Stimulated activated CD8-positive, alpha-beta memory T cell treated with anti-CD3 and anti-CD28 coated beads, Interleukin-4, amount 100 ng/mL, for 48 hours (primary cell): ENCODE measurements at regions not wholly inside any gene's neighbourhood (a gene's known extent, or its start where the extent isn't known, plus 50 kb on each side); places are given as distances from the start of the nearest gene placed in this dataset.
"Not testable (repeated sequence)": the region's sequence is repeated elsewhere in the genome, so short reads cannot be mapped to it uniquely, and the experiment has no call there.

Experiments
- DNase-seq: peaks from one replicate; pipeline ENCODE4 v3.0.0-alpha.2; 2020

DNA sequence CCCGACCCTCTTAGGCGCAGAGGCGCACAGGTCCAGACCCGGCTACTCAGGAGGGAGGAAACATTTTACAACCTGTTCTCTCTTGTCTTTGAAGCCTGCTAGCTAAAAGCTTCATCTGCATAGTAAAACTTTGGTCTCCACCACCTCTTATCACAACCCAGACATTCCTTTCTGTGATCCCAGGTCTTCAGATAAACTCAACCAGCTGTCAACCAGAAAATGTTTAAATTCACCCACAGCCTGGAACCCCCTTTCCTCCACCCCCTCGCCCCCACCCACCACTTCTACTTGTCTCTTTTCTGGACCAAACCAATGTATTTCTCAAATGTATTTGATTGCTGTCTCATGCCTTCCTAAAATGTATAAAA, 169.1 kb upstream of the PRKX start:
- DNase-seq: peak; percentile 8

DNA sequence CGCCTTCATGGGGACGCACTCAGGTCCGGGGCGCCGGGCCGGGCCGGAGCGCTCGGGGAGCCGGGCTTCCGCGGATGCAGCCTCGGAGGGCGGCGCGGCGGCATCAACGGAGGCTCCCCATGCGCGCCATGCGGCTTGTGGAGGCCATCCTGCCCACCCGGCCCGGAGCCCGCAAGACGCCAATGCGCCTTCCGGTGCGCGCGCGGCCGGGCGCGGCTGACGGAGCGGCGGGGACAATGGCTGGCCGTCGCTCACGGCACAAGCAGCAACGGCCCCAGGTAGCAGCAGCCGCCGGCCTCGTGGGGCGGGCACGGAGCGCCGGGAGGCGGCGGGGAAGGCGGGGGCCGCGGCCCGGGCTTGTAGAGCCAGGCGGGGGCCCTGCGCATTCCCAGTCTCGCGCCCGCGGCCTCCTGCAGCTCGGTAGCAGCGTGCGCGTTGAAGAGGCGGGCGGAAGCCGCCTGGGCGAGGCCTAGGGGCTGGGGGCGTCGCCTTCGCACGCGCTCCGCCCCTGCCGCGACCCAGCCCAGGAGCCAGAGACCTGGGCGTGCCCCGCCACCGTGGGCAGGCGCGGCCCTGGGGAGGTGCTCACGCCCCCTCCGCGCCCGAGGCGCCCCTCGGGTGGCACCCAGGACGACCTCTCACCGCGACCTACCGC, 168.6 kb upstream of the PRKX start:
- not testable (repeated sequence) for DNase-seq

DNA sequence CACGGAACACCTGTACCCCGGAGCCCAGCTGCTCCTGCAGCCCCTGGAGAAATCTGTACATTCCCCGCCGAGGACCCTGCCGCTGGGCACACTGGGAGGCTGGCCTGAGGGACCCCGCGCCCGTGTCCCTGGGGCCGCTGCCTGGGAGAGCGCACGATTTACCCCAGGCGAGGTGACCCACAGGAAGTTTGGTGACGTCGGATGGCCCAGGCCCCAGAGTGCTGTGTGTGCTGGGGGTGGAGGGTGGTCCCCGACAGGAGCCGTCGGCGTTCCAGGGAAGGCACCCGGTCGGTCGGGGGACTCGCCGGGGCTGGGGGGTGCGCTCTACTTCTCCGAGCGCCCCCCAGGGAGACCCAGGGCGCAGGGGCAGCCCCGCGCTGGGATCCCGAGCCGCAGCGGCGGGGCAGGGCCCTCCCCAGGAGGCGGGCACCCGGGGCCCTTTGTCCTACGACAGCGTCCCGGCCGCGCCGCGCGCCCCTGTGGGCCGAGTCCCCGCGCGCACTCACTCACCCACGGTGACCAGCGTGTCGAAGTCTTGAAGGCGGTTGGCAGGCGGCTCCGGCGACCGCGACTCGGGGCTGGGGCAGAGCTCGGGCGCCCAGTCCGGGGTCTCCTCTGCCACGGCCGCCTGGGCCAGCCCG, 167.9 kb upstream of the PRKX start:
- not testable (repeated sequence) for DNase-seq

DNA sequence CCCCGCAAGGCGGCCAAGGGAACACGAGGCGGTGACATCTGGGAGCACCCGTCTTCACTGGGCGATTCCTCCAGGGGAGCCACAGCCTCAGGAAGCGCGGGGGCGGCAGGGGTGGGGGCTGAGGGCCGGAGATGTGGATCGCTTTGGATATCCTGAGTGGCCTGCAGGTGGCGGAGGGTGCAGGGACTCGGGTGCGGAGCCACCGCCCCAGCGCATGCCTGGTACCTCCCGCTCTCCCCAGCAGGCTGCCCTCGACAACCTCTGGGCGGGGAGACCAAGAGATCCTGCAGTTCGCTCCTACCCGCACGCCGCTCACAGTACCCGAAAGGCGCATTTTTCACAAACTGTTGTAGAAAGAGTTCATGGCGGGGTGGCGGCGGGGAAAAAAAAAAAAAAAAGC, 162.9 kb upstream of the PRKX start:
- not testable (repeated sequence) for DNase-seq

DNA sequence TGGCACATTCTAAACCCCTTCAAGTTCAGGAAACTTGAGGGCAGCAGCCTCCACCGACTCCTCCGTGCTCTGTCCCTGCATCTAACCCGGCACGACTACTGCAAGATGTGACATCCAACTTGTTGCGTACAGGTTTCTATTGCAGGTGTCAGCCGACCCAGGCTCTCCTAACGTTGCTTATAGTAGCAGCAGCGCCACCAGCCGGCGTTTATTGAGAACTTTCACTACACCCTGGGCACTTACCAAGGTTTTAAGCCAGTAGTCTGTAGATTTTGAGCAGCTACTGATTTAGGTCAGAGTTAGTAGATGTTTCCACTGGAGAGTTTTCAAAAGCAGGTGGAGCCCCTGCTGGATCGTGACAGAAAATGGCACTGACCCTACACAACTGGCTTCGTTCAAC, 162.2 kb upstream of the PRKX start:
- not testable (repeated sequence) for DNase-seq

DNA sequence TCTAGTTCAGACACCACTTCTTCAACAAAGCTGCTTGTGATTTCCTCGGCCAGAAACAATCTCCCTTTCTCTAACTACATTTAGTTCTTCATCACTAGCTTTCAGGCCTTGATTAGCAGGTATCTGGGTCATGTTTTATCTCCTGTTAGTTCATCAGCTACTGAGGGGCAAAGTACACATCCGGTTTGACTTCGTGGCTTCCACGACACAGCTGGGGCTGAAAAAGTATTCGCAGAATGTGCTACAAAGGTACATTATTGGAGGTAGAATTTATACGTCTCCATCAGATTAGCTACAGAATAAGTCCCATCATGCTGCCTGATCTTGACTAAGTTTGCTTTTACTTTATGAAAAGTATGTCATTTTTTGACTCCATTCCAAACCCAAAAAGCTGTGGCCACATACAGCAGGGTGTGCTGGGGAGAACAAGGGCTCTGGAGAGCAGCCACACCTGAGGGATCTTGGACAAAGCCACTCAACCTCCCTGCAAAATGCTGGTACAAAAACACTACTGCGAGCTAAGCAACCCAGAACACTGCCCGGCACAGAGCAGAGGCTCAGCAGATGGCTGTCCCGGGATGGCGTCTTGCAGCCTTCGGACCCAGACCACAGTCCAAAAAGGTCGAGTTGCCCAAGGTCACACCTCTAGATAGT, 158.9 kb upstream of the PRKX start:
- not testable (repeated sequence) for DNase-seq

DNA sequence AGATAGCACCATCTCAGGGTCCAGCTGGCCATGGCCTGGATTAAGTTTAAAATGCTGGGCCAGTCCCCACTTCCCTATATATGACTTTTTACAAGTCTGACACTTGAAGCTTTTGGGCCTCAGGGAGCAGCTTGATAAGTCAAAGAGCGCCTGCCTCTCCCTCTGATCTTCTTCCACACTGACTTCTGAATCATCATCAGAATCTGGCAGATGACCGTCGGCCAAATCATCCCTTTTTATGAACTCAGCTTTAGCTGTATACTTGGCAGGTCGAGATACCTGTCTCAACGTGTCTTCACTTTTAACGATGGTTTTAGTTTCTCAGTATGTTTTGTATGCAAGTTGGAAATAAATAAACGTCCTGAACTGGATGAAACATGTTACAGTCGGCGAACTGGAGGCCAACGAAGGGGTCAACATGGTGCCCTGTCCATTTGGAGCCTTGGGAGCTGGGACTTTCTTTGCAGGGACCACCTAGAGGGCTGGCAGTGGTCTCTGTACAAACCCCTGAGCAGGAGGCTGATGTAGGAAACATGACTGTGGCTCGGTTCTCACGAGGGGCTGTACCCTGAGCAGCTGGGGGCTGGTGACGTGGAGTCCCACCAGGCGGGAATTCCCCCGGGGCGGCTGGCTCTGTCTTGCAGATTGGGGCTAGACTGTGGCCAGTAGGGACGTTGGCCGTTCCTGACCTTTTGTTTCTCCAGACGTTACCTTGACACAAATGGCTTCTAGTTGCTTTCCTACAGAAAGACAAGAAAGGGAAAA, 153.8 kb upstream of the PRKX start:
- DNase-seq: not testable (repeated sequence)

DNA sequence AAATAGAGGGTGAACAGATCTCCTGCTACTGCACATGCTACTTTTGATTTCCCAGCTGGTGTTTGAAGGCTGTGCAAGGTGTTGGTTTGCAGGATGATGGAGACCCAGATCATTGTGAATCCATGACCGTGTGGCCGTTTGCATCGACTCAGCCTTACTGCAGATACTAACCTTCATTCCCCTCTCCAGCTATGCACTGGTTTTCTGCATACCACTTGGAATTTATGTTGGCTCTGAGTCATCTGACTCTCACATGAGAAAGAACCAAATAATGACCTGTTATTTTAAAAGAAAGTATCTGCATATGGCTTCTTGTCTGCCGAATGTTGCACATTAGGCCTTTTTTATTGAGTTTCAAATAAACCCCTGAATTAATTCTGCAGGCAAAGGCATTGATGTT, 144.9 kb upstream of the PRKX start:
- DNase-seq: not testable (repeated sequence)

DNA sequence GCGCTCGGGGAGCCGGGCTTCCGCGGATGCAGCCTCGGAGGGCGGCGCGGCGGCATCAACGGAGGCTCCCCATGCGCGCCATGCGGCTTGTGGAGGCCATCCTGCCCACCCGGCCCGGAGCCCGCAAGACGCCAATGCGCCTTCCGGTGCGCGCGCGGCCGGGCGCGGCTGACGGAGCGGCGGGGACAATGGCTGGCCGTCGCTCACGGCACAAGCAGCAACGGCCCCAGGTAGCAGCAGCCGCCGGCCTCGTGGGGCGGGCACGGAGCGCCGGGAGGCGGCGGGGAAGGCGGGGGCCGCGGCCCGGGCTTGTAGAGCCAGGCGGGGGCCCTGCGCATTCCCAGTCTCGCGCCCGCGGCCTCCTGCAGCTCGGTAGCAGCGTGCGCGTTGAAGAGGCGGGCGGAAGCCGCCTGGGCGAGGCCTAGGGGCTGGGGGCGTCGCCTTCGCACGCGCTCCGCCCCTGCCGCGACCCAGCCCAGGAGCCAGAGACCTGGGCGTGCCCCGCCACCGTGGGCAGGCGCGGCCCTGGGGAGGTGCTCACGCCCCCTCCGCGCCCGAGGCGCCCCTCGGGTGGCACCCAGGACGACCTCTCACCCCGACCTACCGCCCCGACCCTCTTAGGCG, 130.2 kb upstream of the PRKX start:
- not testable (repeated sequence) for DNase-seq

DNA sequence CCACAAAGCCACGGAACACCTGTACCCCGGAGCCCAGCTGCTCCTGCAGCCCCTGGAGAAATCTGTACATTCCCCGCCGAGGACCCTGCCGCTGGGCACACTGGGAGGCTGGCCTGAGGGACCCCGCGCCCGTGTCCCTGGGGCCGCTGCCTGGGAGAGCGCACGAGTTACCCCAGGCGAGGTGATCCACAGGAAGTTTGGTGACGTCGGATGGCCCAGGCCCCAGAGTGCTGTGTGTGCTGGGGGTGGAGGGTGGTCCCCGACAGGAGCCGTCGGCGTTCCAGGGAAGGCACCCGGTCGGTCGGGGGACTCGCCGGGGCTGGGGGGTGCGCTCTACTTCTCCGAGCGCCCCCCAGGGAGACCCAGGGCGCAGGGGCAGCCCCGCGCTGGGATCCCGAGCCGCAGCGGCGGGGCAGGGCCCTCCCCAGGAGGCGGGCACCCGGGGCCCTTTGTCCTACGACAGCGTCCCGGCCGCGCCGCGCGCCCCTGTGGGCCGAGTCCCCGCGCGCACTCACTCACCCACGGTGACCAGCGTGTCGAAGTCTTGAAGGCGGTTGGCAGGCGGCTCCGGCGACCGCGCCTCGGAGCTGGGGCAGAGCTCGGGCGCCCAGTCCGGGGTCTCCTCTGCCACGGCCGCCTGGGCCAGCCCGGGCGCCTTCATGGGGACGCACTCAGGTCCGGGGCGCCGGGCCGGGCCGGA, 129.5 kb upstream of the PRKX start:
- peak; percentile 29 for DNase-seq

DNA sequence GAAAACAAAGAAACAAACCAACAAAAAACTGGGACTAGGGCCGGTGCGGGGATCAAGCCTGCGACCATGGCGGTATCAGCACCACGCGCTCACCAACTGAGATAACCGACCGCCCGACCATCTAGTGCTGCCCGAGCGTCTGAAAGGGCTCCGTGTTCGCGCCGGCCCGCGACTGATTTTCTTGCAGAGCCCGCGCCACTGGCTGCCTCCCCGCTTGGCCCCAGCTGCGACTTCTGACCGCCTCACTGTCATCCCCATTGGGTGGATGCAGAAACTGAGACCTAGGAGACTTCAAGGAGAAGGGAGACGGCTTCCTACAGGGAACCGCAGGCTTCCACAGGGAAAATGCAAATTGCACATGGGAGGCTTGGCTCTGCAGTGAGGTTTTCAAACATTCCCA, 125.3 kb upstream of the PRKX start:
- DNase-seq: not testable (repeated sequence)

DNA sequence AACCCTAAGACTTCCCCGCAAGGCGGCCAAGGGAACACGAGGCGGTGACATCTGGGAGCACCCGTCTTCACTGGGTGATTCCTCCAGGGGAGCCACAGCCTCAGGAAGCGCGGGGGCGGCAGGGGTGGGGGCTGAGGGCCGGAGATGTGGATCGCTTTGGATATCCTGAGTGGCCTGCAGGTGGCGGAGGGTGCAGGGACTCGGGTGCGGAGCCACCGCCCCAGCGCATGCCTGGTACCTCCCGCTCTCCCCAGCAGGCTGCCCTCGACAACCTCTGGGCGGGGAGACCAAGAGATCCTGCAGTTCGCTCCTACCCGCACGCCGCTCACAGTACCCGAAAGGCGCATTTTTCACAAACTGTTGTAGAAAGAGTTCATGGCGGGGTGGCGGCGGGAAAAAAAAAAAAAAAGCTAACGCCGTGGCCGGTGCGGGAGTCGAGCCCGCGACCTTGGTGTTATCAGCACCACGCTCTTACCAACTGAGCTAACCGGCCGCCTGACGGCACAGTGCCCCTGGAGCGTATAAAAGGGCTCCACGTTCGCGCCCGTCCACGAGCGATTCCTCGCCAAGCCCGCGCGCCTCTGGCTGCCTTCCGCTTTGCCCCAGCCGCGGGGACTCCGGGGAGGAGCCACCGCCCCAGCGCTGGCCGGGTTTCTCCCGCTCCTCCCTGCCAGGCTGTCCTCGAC, 124.7 kb upstream of the PRKX start:
- not testable (repeated sequence) for DNase-seq

DNA sequence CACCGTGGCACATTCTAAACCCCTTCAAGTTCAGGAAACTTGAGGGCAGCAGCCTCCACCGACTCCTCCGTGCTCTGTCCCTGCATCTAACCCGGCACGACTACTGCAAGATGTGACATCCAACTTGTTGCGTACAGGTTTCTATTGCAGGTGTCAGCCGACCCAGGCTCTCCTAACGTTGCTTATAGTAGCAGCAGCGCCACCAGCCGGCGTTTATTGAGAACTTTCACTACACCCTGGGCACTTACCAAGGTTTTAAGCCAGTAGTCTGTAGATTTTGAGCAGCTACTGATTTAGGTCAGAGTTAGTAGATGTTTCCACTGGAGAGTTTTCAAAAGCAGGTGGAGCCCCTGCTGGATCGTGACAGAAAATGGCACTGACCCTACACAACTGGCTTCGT, 123.8 kb upstream of the PRKX start:
- DNase-seq: not testable (repeated sequence)

DNA sequence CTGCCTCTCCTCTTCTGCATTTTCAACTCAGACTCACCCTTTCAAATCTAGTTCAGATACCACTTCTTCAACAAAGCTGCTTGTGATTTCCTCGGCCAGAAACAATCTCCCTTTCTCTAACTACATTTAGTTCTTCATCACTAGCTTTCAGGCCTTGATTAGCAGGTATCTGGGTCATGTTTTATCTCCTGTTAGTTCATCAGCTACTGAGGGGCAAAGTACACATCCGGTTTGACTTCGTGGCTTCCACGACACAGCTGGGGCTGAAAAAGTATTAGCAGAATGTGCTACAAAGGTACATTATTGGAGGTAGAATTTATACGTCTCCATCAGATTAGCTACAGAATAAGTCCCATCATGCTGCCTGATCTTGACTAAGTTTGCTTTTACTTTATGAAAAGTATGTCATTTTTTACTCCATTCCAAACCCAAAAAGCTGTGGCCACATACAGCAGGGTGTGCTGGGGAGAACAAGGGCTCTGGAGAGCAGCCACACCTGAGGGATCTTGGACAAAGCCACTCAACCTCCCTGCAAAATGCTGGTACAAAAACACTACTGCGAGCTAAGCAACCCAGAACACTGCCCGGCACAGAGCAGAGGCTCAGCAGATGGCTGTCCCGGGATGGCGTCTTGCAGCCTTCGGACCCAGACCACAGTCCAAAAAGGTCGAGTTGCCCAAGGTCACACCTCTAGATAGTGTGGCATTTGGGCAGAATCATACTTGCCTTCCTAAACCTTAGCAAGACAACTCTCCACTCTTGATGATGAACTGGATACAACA, 120.5 kb upstream of the PRKX start:
- DNase-seq: not testable (repeated sequence)

DNA sequence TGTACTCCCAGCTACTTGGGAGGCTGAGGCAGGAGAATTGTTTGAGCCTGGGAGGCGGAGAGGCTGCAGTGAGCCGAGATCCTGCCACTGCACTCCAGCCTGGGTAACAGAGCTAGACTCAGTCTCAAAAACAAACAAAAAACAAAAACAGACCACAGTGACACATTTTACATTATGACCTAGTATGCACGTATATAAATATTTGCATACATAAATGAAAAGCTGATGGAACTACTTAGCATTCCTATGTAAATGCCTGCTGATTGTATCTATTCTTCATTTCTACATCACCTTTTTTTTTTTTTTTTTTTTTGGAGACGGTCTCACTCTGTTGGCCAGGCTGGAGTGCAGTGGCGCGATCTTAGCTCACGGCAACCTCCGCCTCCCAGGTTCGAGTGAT, 116.6 kb upstream of the PRKX start:
- DNase-seq: not testable (repeated sequence)

DNA sequence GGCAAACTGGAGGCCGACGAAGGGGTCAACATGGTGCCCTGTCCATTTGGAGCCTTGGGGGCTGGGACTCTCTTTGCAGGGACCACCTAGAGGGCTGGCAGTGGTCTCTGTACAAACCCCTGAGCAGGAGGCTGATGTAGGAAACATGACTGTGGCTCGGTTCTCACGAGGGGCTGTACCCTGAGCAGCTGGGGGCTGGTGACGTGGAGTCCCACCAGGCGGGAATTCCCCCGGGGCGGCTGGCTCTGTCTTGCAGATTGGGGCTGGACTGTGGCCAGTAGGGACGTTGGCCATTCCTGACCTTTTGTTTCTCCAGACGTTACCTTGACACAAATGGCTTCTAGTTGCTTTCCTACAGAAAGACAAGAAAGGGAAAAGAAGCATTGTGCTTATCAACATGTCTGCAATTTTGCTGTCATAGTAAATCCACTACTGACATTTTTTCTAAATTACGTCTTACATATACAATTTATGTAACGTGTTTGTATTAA, 115.6 kb upstream of the PRKX start:
- not testable (repeated sequence) for DNase-seq

DNA sequence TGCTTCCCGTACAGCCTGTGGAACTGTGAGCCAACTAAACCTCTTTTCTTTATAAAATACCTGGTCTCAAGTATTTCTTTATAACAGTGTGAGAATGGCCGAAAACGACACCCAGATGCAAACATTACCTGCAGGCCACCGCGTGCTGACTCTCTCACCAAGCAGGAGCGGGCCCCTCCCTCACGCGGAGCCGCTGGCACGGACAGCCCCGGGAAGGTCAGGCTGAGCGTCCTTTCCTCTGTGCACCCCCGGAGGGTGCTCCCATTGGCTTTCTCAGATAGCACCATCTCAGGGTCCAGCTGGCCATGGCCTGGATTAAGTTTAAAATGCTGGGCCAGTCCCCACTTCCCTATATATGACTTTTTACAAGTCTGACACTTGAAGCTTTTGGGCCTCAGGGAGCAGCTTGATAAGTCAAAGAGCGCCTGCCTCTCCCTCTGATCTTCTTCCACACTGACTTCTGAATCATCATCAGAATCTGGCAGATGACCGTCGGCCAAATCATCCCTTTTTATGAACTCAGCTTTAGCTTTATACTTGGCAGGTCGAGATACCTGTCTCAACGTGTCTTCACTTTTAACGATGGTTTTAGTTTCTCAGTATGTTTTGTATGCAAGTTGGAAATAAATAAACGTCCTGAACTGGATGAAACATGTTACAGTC, 115.1 kb upstream of the PRKX start:
- not testable (repeated sequence) for DNase-seq

DNA sequence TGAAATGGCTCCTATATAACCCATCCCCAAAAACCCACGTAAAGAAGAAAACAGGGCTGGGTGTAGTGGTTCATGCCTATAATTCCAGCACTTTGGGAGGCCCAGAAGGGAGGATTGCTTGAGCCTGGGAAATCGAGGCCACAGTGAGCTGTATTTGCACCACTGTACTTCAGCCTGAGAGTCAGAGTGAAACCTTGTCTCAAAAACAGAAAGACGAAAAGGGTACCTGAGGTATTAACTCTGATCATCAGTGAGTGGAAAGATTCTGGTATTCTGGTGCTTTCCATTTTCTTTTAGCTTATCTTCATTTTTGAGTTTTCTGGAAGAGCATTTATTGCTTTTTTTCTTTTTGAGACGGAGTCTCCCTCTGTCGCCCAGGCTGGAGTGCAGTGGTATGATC, 110.6 kb upstream of the PRKX start:
- DNase-seq: not testable (repeated sequence)

DNA sequence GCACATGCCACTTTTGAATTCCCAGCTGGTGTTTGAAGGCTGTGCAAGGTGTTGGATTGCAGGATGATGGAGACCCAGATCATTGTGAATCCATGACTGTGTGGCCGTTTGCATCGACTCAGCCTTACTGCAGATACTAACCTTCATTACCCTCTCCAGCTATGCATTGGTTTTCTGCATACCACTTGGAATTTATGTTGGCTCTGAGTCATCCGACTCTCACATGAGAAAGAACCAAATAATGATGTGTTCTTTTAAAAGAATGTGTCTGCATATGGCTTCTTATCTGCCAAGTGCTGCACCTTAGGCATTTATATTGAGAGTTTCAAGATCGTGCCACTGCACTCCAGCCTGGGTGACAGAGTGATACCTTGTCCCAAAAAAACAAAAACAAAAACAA, 106.7 kb upstream of the PRKX start:
- no peak for DNase-seq

DNA sequence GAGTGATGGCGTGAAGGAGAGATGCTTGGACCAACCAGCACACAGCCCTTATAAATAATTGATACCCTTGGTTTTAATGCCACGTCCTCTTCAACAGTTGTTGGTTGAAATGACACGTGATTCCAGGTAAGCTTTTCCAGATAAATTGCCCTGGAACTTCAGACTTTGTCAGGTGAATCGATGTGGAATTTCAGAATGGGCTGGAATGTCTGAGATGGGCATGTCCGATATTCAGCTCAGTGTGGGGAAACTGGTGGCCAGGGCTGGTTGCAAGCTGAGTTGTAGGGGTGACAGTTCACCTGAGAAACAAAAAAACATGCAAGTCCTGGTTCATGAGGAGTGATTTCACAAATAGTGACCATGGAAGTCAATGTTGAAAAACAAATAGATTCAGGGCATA, 104.0 kb upstream of the PRKX start:
- DNase-seq: not testable (repeated sequence)
